Breast epithelium (tissue), 4 donors: ENCODE measurements at regions not wholly inside any gene's neighbourhood (a gene's known extent, or its start where the extent isn't known, plus 50 kb on each side); places are given as distances from the start of the nearest gene placed in this dataset.

Experiments
- DNase-seq, 2 donors: peaks; one replicate each; pipeline ENCODE4 v3.0.0-alpha.2; 2019; ENCODE audit warnings: low spot score in 2 of 2
- H3K27ac ChIP-seq, 2 donors: fragments of 200-600 bp; sonication (generic) in 1 of 2; one replicate each; pipeline ENCODE4 v1.5.1; 2016 to 2019; ENCODE audit warnings: mild to moderate bottlenecking in 1 of 2
- H3K27me3 ChIP-seq, 2 donors: fragments of 200-600 bp; sonication (generic) in 1 of 2; one replicate each; pipeline versions ENCODE4 v1.5.1 to v1.6.0; 2017 to 2019; ENCODE audit warnings: control low read depth in 1 of 2, mild to moderate bottlenecking in 1 of 2
- H3K36me3 ChIP-seq: fragments of 200-600 bp; one replicate; pipeline ENCODE4 v1.5.1; 2019
- H3K4me1 ChIP-seq, 2 donors: fragments of 200-600 bp; sonication (generic); one replicate each; pipeline ENCODE4 v1.5.1; 2016 to 2019; ENCODE audit warnings: control low read depth in 1 of 2
- H3K4me3 ChIP-seq, 3 donors: fragments of 200-600 bp; sonication (generic); 1 replicate in 2 of 3; 2 replicates in 1 of 3; pipeline ENCODE4 v1.5.1; 2016 to 2019; ENCODE audit warnings: mild to moderate bottlenecking in 3 of 3, moderate library complexity in 2 of 3
- H3K9me3 ChIP-seq, 2 donors: fragments of 200-600 bp; sonication (generic) in 1 of 2; one replicate each; pipeline ENCODE4 v1.5.1; 2016 to 2019; ENCODE audit warnings: control low read depth in 1 of 2
- CTCF ChIP-seq, 3 donors: fragments of 450-650 bp; IDR thresholded peaks; one replicate each; pipeline ENCODE4 v1.5.1; 2016 to 2017; ENCODE audit warnings: antibody characterized with exemption in 3 of 3, mild to moderate bottlenecking in 3 of 3, moderate library complexity in 3 of 3
- POLR2A ChIP-seq: fragments of 450-650 bp; IDR thresholded peaks from one replicate; pipeline ENCODE4 v1.6.1; 2016; ENCODE audit warnings: antibody characterized with exemption, mild to moderate bottlenecking, moderate library complexity
- POLR2AphosphoS5 ChIP-seq, 3 donors: sonication (generic); formaldehyde crosslinking; IDR thresholded peaks; one replicate each; pipeline ENCODE4 v1.6.1; 2017; ENCODE audit warnings: antibody characterized with exemption in 3 of 3
- intact Hi-C: fragments of 100-400 bp; cut with DNase I; formaldehyde crosslinking; loops from one replicate; pipeline ENCODE4 v1.15.1; 2023; ENCODE audit warnings: low total_unique reads

DNA sequence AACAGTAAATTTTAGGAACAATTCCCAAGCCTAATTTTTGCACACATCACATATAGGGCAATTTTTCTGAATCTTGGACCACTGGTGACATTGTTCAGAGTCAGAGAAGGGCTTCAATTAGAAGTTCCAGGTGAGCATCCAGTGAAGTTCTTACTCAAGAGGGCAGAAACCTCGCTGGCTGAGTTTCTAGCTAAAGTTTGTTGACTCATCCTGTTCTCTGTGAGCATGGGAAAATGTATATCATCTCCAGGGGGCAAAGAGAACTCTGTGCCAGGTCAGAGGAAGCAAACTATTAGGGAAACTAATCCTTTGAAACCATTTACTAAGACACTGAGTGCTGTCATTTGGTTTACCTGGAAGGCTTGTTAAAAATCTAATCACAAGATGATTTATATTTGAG, 695.6 kb upstream of the IGFBP3 start:
- no peak for TF ChIP-seq POLR2AphosphoS5 (IDR thresholded peaks at IDR 0.05)
- TF ChIP-seq POLR2A = no peak
- no peak for TF ChIP-seq CTCF (IDR thresholded peaks at IDR 0.05)
- intact Hi-C loops = no loop called here
- DNase-seq = no peak

DNA sequence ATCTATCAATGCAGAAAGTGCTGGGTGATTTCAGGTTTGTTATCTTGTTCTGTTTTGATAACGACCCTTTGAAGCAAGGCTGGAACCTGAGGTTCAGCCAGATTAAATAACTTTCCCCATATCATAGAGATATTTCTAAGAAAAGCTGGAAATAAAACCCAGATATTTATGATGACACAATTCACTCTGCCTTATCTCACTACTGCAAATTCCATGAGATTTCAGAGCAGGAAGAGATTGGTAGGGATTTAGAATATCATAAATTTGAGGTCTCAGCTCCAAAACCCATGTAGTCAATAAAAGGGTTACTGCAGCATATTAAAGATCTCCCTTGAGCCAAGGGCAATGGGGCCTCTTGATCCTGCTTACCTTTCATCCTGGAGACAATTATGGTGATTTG, 692.5 kb upstream of the IGFBP3 start:
- H3K36me3 ChIP-seq = no peaks in the 10 kb centered on the region
- H3K4me1 ChIP-seq = no peaks in the 10 kb centered on the region
- intact Hi-C loops = no loop called here
- no peak for DNase-seq
- no peak overlapping the region for H3K27ac ChIP-seq
- H3K4me3 ChIP-seq = no peak overlapping the region
- H3K9me3 ChIP-seq = no peaks in the 10 kb centered on the region
- TF ChIP-seq POLR2AphosphoS5 (IDR thresholded peaks at IDR 0.05) (no peak), POLR2A (no peak), CTCF (IDR thresholded peaks at IDR 0.05) (no peak)
- H3K27me3 ChIP-seq = no peaks in the 10 kb centered on the region

More for the DNA sequence above, 695.6 kb upstream of the IGFBP3 start:
- Histone ChIP-seq H3K4me1 (no peaks in the 10 kb centered on the region), H3K36me3 (no peaks in the 10 kb centered on the region), H3K27me3 (no peaks in the 10 kb centered on the region), H3K27ac (no peak overlapping the region), H3K9me3 (no peaks in the 10 kb centered on the region), H3K4me3 (no peak overlapping the region)

- Histone ChIP-seq H3K9me3 (no peaks in the 10 kb centered on the region), H3K27me3 (no peaks in the 10 kb centered on the region), H3K4me1 (no peaks in the 10 kb centered on the region), H3K27ac (no peak overlapping the region), H3K4me3 (no peak overlapping the region), H3K36me3 (no peaks in the 10 kb centered on the region)
- TF ChIP-seq POLR2A (no peak), CTCF (IDR thresholded peaks at IDR 0.05) (no peak), POLR2AphosphoS5 (IDR thresholded peaks at IDR 0.05) (no peak)
- DNase-seq = no peak
- intact Hi-C loops = no loop called here
Observed at GRCh38 chr7:46613116-46613515, 692.0 kb upstream of the IGFBP3 start.

GRCh38 chr7:46611508-46611907, 690.4 kb upstream of the IGFBP3 start:
- H3K4me3 ChIP-seq = no peak overlapping the region
- no peak overlapping the region for H3K27ac ChIP-seq
- DNase-seq = no peak
- no peaks in the 10 kb centered on the region for H3K9me3 ChIP-seq
- H3K4me1 ChIP-seq = no peaks in the 10 kb centered on the region
- H3K36me3 ChIP-seq = no peaks in the 10 kb centered on the region
- intact Hi-C loops = no loop called here
- H3K27me3 ChIP-seq = no peaks in the 10 kb centered on the region
- no peak for TF ChIP-seq POLR2A

DNA sequence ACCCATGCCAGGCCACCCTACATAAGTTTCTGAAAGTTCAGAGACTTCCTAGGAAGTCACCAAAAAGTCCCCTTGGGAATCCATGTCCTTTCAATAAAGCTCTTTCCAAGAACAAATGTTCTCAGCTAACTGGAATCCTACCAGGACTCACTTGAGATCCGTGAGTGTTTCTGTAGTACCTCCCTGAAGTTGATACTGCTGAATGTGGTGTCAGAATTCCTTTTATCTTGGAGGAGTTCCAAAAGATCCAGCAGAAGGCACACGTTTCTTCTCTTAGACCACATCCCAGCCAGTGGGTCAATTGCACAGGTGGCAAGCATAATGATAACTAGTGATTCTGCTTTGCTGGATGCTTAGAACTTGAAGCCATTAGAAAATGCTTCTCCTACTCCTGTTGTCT, 689.7 kb upstream of the IGFBP3 start:
- Histone ChIP-seq H3K27me3 (no peaks in the 10 kb centered on the region), H3K36me3 (no peaks in the 10 kb centered on the region), H3K9me3 (no peaks in the 10 kb centered on the region), H3K4me3 (no peak overlapping the region), H3K4me1 (no peaks in the 10 kb centered on the region), H3K27ac (no peak overlapping the region)
- TF ChIP-seq POLR2A (no peak), POLR2AphosphoS5 (IDR thresholded peaks at IDR 0.05) (no peak), CTCF (IDR thresholded peaks at IDR 0.05) (no peak)
- intact Hi-C loops = no loop called here
- no peak for DNase-seq

GRCh38 chr7:46607176-46607575, 686.1 kb upstream of the IGFBP3 start:
- no peak for DNase-seq
- Histone ChIP-seq H3K4me1 (no peaks in the 10 kb centered on the region), H3K36me3 (no peaks in the 10 kb centered on the region), H3K27me3 (no peaks in the 10 kb centered on the region), H3K4me3 (no peak overlapping the region), H3K9me3 (no peaks in the 10 kb centered on the region), H3K27ac (no peak overlapping the region)
- no peak for TF ChIP-seq POLR2AphosphoS5 (IDR thresholded peaks at IDR 0.05)
- TF ChIP-seq CTCF (IDR thresholded peaks at IDR 0.05) = no peak
- no peak for TF ChIP-seq POLR2A
- intact Hi-C loops = no loop called here
